ENCODE measurements at regions not wholly inside any gene's neighbourhood (a gene's known extent, or its start where the extent isn't known, plus 50 kb on each side); places are given as distances from the start of the nearest gene placed in this dataset.

DNA sequence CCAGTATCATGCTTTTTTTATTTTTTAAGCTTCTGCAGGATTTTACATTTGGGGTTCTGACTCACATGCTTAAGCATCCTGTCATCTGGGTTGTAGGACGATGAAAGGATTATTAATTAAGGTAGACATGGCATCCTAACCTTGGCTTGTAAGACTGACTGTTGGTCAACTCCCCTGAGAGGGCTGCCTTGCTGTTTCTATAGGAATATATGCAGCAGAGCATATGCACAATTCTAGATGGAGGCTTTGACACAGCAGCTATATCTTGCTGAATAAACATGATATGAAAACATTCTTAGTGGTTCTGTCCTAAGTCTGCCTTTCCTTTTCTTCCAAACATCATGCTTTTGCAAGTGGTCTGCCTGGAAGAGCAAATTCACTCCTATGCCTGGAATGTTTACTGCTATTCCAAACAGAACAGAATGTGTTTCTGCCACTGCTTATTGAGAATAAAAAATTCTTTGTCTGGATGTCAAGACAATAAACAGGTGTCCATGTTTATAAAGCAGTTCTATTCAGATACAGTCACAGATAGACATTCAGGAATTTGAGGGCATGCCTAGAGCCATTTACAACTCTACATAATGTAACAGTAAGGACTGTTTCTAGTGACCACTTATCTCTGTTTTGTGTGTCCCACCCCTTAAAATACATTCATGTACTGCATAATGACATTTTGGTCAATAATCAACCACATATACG lies 166.2 kb upstream of the PPP2R2B start:
- TF ChIP-seq CTCF (IDR thresholded peaks at IDR 0.05) (no peak), POLR2AphosphoS5 (IDR thresholded peaks at IDR 0.05) (no peak), EP300 (IDR thresholded peaks at IDR 0.05; ENCODE audit: low read depth) (no peak)
